ENCODE measurements at regions not wholly inside any gene's neighbourhood (a gene's known extent, or its start where the extent isn't known, plus 50 kb on each side); places are given as distances from the start of the nearest gene placed in this dataset.

DNA sequence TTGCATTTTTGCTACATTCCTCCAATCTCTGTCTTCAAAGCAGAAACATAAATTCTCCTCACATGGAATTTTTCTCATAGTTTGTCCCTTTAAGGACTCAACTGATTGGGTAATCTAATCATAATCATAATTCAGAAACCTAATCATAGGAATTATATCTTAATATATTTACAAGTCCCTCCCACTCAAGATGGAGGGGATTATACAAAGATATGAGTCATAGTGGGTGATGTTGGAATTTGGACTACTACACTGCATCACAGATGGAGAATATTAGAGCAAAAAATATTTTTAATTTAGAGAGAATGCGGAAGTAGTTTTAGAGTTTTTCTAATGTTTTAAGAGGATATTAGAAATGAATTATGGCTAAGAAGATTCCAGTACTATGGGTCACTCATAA, 1034.0 kb downstream of the DTWD2 start:
- no peak for TF ChIP-seq CREB1 (CRISPR knock-in tag; IDR thresholded peaks at IDR 0.05; ENCODE audit: low read depth)
- TF ChIP-seq, protein P1, sequence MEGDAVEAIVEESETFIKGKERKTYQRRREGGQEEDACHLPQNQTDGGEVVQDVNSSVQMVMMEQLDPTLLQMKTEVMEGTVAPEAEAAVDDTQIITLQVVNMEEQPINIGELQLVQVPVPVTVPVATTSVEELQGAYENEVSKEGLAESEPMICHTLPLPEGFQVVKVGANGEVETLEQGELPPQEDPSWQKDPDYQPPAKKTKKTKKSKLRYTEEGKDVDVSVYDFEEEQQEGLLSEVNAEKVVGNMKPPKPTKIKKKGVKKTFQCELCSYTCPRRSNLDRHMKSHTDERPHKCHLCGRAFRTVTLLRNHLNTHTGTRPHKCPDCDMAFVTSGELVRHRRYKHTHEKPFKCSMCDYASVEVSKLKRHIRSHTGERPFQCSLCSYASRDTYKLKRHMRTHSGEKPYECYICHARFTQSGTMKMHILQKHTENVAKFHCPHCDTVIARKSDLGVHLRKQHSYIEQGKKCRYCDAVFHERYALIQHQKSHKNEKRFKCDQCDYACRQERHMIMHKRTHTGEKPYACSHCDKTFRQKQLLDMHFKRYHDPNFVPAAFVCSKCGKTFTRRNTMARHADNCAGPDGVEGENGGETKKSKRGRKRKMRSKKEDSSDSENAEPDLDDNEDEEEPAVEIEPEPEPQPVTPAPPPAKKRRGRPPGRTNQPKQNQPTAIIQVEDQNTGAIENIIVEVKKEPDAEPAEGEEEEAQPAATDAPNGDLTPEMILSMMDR (conservative IDR thresholded peaks at IDR 0.05; ENCODE audit: low read depth in 2 of 2), result no peak
- no peak for TF ChIP-seq POLR2AphosphoS5 (IDR thresholded peaks at IDR 0.05; ENCODE audit: low read depth)
- no peak for TF ChIP-seq EZH2 (IDR thresholded peaks at IDR 0.05; ENCODE audit: low read depth, unreplicated experiment)
- TF ChIP-seq JUNB (IDR thresholded peaks at IDR 0.05; ENCODE audit: unreplicated experiment), result no peak
- TF ChIP-seq, protein P2, sequence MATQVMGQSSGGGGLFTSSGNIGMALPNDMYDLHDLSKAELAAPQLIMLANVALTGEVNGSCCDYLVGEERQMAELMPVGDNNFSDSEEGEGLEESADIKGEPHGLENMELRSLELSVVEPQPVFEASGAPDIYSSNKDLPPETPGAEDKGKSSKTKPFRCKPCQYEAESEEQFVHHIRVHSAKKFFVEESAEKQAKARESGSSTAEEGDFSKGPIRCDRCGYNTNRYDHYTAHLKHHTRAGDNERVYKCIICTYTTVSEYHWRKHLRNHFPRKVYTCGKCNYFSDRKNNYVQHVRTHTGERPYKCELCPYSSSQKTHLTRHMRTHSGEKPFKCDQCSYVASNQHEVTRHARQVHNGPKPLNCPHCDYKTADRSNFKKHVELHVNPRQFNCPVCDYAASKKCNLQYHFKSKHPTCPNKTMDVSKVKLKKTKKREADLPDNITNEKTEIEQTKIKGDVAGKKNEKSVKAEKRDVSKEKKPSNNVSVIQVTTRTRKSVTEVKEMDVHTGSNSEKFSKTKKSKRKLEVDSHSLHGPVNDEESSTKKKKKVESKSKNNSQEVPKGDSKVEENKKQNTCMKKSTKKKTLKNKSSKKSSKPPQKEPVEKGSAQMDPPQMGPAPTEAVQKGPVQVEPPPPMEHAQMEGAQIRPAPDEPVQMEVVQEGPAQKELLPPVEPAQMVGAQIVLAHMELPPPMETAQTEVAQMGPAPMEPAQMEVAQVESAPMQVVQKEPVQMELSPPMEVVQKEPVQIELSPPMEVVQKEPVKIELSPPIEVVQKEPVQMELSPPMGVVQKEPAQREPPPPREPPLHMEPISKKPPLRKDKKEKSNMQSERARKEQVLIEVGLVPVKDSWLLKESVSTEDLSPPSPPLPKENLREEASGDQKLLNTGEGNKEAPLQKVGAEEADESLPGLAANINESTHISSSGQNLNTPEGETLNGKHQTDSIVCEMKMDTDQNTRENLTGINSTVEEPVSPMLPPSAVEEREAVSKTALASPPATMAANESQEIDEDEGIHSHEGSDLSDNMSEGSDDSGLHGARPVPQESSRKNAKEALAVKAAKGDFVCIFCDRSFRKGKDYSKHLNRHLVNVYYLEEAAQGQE (IDR thresholded peaks at IDR 0.05; ENCODE audit: unreplicated experiment), result no peak

All from GM23338 (cell line).